ENCODE measurements at regions not wholly inside any gene's neighbourhood (a gene's known extent, or its start where the extent isn't known, plus 50 kb on each side); places are given as distances from the start of the nearest gene placed in this dataset.
"Not testable (repeated sequence)": the region's sequence is repeated elsewhere in the genome, so short reads cannot be mapped to it uniquely, and the experiment has no call there.

DNA sequence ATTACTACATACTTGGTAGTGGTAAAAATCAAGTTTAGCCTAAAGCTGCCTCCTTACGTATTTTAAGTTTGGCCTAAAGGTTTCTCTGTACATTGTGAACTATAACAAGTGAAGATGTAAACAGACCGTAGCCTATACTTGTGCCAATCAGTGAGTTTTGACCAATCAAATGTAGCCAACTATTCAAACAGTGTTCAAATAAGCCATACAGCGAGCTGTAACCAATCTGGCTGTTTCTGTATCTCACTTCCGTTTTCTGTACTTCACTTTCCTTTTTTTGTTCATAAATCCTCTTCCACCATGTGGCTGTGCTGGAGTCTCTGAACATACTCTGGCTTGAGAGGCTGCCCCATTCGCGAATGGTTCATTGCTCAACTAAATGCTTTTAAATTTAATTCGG, 2504.6 kb downstream of the PCDH9 start:
- no peak for DNase-seq

GRCh38 chr13:64723724-64724123, 2506.4 kb downstream of the PCDH9 start:
- no peak for DNase-seq

DNA sequence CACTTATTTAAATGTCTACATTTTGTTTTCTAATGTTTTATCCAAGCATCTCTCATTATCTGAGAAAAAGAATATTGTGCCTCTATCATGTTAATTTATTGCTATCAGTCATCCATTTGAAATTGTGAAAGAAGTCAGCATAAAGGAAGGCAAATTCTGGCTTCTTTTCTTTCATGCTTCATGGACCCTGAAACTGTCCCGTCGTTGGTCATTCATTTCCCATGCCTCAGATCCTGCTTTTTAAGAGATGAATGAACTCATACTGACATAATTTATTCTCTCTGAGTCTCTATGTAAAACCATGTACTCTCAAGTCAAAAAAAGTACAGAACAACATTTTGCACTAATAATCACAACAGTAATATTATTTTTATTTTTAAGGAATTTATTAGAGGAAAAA, 2512.0 kb downstream of the PCDH9 start:
- no peak for DNase-seq

GRCh38 chr13:64716936-64717335, 2513.2 kb downstream of the PCDH9 start:
- no peak for DNase-seq

DNA sequence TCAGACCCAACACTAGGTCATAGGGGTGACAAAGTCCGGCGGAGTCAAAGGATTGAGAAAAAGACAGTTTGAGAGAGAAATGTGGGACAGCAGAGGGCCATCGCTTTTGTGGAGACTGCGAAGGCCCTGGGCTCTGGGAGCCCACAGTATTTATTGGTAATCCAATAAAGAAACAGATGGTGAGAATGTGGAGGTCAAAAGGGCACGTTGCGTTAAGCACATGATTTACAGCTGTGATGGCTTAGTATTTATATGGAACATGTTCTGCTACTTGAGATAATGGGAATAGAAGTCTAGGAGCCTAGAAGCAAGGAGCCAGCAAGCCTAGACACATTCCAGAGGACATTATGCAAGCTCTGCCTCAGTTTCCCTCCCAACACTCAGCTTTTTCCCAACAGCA, 2521.1 kb downstream of the PCDH9 start:
- no peak for DNase-seq

GRCh38 chr13:64704121-64704649, 2526.0 kb downstream of the PCDH9 start:
- DNase-seq, result no peak

- no peak for DNase-seq
Measured at GRCh38 chr13:64697226-64697625, 2532.9 kb downstream of the PCDH9 start.

DNA sequence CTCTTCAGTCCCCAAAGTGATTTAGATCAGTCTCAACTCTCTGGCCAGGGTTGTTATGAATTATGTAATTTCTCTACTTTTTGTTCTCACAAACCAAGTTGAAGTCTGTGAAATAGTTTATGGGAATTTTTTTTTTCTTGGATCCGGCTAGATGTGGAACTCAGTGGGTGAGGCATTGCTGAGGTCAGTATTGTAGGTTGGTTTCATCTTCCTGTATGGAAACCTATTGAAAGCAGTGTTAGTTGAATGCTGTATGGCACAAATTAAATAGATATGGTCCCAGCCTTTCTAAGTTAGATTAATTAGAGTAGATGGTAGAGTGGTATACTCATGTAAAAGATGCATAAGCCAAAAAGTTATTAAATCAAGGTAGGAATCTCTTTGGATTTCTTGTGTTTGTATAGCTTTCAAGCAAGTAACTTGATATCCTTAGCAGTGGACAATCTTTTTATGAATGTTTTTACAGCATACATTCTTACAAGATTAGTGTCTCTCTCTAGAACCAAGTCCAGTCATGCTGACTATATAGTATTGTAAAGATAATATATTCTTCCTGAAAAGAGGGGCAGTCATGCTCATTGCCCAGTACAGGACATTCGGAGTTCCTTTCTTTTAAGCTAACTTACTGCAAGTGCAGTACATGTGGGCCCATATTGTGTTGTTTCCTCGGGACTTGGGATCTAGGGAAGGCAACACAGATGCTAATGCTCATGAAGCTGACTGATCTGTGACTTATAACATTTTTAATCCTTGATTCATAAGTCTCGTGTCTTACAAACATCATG, 2541.1 kb downstream of the PCDH9 start:
- no peak for DNase-seq

GRCh38 chr13:64686536-64686935, 2543.6 kb downstream of the PCDH9 start:
- not testable (repeated sequence) for DNase-seq

- no peak for DNase-seq
Measured at GRCh38 chr13:64684685-64685431, 2545.3 kb downstream of the PCDH9 start.

- no peak for DNase-seq
Measured at GRCh38 chr13:64684108-64684507, 2546.0 kb downstream of the PCDH9 start.

DNA sequence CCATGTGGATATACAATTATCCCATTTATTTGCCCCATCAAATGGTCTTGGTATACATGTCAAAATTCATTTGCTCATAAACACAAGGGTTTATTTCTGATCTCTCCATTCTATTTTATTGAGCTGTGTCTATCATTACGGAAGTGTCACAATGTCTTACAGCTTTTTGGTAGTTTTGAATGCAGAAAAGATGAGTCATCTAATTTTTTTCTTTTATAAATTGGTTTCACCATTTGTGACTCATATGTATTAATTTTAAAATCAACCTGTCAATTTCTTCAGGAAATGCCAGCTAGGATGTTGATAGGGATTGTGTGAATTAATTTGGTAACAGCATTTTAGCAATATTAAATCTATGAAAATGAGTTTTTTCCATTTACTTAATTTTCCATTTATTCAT, 2549.4 kb downstream of the PCDH9 start:
- no peak for DNase-seq

- DNase-seq, result no peak
Measured at GRCh38 chr13:64675255-64675892, 2554.8 kb downstream of the PCDH9 start.

DNA sequence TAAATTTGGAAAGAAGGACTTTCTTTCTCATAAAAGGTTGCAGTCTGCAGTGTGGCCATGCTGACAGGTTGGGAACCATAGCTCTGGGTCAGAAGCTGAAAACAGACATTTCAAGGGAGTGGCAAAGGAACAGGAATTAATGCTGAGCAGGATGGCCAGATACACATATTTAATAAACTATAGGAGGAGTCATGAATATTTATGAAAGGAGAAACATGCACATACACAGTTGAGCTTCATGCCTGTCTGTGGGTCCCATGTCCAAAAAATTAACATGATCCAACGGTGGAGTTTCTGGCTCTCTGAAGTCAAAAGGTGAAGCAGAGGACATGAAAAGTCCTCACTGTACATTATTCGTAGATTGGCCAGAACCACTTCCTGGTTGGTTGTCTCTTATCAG, 2556.0 kb downstream of the PCDH9 start:
- DNase-seq, result no peak

GRCh38 chr13:64672751-64673150, 2557.4 kb downstream of the PCDH9 start:
- DNase-seq, result no peak

DNA sequence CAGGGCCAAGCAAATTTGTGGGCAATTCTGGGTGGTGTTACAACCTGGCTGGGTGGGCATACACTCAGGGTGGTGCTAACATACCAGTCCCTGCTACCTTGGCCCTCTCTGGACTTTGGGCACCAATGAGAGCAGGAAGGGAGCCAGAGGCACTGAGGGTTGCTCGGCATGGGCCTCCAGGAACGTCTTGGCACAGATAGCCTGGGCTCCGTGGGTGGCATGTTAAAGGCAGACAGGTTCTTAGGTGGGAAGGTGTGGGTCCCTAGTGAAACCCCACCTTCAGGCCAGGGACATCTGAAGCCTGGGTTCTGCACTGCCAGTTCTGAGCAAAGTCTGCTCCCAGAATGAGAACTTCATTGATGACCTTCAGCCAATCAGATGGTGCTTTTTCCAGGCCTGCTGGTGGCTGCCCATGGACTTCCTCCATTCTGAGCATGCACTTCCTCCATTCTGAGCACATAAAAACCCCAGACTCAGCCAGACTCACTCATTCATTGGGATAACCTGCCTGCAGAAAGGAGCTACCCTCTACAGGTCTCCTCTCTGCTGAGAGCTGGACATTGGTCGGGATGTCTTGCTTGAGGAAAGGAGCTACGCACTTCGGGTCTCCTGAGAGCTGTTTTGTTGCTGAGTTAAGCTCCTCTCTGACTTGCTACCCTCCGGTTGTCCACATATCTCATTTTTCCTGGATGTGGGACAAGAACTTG, 2567.1 kb downstream of the PCDH9 start:
- DNase-seq, result no peak

GRCh38 chr13:64648293-64648692, 2581.8 kb downstream of the PCDH9 start:
- no peak for DNase-seq

DNA sequence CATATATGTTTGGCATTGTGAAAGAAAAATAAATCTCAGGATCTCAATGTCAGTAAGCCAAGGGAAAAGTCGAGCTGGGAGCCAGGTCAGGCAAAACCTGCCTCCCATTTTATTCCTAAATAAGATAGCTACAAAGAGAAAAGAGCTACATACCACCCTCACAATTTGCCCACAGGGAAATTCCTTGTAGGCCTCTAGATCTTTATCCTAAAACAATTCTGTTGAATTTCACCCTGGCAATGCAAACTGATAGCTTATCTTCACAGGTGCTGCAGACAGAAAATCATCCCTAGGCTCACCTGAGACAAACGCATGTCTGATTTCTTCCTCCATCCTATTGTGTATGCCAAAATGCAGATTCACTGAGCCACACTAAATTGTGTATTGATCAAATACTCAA, 2587.1 kb downstream of the PCDH9 start:
- DNase-seq, result no peak

- DNase-seq, result no peak
Measured at GRCh38 chr13:64640002-64640401, 2590.1 kb downstream of the PCDH9 start.

DNA sequence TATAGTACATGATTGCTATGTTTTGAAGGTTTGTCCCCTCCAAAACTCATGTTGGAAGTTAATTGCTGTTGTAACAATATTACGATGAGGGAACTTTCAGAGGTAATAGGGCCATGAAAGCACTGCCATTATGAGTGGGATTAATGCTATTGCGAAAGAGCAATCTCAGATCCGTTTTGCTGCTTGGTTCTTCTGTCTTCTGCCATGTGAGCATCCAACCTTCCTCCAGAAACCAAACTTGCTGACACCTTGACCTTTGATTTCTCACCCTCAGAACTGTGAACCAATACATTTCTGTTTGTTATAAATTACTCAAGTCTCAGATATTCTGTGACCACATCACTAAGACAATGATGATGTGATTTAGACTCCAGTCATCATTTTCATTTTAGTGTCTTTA, 2590.9 kb downstream of the PCDH9 start:
- no peak for DNase-seq

DNA sequence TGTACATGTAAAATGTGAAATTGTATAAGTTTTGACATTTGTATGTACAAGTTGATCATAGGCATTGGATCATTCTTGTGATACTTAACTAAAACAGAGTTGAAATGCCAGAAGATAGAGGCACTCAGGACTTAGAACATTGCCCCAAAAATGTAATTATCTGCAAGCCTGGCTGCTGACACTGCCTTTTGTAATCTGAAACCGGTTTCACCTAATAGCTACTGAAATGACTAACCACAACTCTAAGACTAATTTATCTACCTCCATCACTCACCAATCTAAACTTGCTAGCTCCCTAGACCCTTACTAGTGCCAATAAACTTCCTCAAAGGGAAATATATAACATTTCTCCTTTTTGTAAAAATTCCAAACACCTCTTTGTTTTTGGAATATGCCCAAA, 2596.2 kb downstream of the PCDH9 start:
- DNase-seq, result no peak

DNA sequence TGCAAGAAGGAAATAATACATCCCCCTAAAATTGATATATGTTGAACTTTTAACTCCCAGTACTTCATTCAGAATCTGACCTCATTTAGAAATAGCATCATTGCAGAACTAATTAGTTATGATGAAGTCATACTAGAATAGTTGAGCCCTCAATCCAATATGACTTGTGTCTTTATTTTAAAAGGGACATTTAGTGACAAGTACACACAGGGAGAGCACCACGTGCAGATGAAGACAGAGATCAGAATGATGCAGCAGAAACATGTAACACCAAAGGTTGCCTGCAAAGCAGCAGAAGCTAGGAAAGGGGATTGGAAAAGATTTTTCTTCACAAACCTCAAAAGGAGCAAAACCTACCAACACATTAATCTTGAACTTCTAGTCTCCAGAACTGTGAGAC, 2602.5 kb downstream of the PCDH9 start:
- DNase-seq, result no peak

- DNase-seq, result no peak
Measured at GRCh38 chr13:64626105-64626504, 2604.0 kb downstream of the PCDH9 start.
